ENCODE measurements at regions not wholly inside any gene's neighbourhood (a gene's known extent, or its start where the extent isn't known, plus 50 kb on each side); places are given as distances from the start of the nearest gene placed in this dataset.

DNA sequence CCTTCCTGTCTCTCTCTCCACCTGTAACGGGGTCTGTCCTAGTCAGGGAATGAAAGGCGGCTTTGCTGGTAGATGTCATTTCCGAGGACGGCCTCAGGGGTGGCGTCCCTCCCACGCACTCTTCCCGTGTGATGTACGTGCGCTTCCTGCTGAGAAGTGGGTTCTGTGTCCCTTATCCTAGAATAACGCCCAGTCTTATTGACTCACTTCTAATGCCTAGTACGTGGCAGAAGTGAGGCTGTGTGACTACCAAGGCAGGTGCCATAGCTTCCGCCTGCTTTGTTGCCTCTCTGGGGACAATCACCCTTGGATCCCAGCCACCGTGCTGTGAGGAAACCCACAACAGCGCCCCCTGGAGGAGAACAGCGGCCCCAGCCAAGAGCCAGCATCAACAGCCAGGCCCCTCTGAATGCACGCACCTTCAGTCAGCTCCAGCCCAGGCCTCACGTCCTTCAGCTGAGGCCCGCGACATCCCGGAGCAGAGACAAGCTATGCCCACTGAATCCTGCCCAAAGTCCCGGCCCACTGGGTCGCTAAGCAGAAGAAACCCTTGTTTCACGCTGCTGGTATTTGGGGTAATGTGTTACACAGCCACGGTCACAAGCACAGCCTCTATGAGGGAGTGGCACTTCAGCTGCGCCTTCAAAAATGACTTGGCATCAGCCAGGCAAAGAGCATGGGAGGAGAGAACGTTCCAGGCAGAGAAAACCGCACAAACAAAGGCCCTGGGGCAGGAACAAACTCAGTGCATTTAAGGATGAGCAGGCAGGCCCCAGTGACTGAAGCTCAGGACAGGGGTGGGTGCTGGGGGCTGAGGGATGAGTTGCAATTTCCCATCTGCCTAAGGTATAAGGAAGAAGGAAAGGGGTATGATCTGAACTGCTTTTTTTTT is 224.2 kb downstream of the NFATC2 start:
- Histone ChIP-seq H3K9me3 (no peaks in the 10 kb centered on the region), H3K27me3 (peaks cover 0 to 11% of the 10 kb centered on the region in 2 donors), H3K36me3 (no peaks in the 10 kb centered on the region), H3K4me1 (no peaks in the 10 kb centered on the region), H3K4me3 (no peak overlapping the region), H3K27ac (no peak overlapping the region)
- TF ChIP-seq CTCF (IDR thresholded peaks at IDR 0.05) = peak in 1 of 2 experiments; percentile 9
- no peak for DNase-seq
- intact Hi-C loops (cut with DNase I; ENCODE audit: low total_unique reads) = no loop called here

GRCh38 chr20:51315390-51315789 is 227.1 kb downstream of the NFATC2 start:
- peaks cover 0 to 11% of the 10 kb centered on the region in 2 donors for H3K27me3 ChIP-seq
- no peaks in the 10 kb centered on the region for H3K36me3 ChIP-seq
- no peak for DNase-seq
- H3K9me3 ChIP-seq = no peaks in the 10 kb centered on the region
- H3K27ac ChIP-seq = no peak overlapping the region
- TF ChIP-seq CTCF (IDR thresholded peaks at IDR 0.05) = no peak
- H3K4me3 ChIP-seq = no peak overlapping the region
- intact Hi-C loops (cut with DNase I; ENCODE audit: low total_unique reads) = no loop called here
- H3K4me1 ChIP-seq = no peaks in the 10 kb centered on the region

DNA sequence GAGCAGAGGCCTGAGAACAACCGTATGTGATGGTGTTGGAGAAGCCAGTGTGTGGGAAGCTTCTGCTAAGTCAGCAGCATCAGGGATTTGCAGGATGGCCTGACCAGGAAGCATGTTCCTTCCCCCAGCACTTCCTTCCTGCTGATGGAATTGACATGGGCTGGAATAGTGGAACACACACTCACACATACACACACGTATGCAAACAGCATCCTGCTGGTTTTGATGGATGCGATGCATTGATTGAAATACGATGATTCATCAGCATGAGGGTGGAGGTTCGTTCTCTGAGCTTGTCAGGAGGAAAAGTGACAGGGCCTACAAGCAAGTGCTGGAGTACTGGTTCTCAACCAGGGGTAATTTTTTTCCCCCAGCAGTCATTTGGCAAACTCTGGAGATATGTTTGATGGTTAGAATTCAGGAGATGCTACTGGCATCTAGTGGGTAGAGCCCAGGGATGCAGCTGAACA is 229.1 kb downstream of the NFATC2 start:
- no peaks in the 10 kb centered on the region for H3K36me3 ChIP-seq
- no peak overlapping the region for H3K4me3 ChIP-seq
- no peaks in the 10 kb centered on the region for H3K4me1 ChIP-seq
- intact Hi-C loops (cut with DNase I; ENCODE audit: low total_unique reads) = no loop called here
- no peaks in the 10 kb centered on the region for H3K9me3 ChIP-seq
- no peak for TF ChIP-seq CTCF (IDR thresholded peaks at IDR 0.05)
- no peak for DNase-seq
- H3K27ac ChIP-seq = no peak overlapping the region
- peaks cover 0 to 7% of the 10 kb centered on the region in 2 donors for H3K27me3 ChIP-seq

GRCh38 chr20:51312480-51312783 is 230.1 kb downstream of the NFATC2 start:
- Histone ChIP-seq H3K36me3 (no peaks in the 10 kb centered on the region), H3K27ac (no peak overlapping the region), H3K4me3 (no peak overlapping the region), H3K9me3 (no peaks in the 10 kb centered on the region), H3K4me1 (no peaks in the 10 kb centered on the region), H3K27me3 (peaks cover 0 to 8% of the 10 kb centered on the region in 2 donors)
- TF ChIP-seq CTCF (IDR thresholded peaks at IDR 0.05) = no peak
- no peak for DNase-seq
- intact Hi-C loops (cut with DNase I; ENCODE audit: low total_unique reads) = no loop called here

- H3K9me3 ChIP-seq = no peaks in the 10 kb centered on the region
- peaks cover 0 to 2% (median 0%) of the 10 kb centered on the region in 4 donors for H3K4me1 ChIP-seq
- peaks cover 0 to 8% of the 10 kb centered on the region in 2 donors for H3K27me3 ChIP-seq
- no peak for TF ChIP-seq CTCF (IDR thresholded peaks at IDR 0.05)
- no peak overlapping the region for H3K4me3 ChIP-seq
- H3K27ac ChIP-seq = no peak overlapping the region
- no peak for DNase-seq
- H3K36me3 ChIP-seq = no peaks in the 10 kb centered on the region
- intact Hi-C loops (cut with DNase I; ENCODE audit: low total_unique reads) = no loop called here
Observed at GRCh38 chr20:51311636-51312479, 230.7 kb downstream of the NFATC2 start.
